ENCODE measurements at regions not wholly inside any gene's neighbourhood (a gene's known extent, or its start where the extent isn't known, plus 50 kb on each side); places are given as distances from the start of the nearest gene placed in this dataset.

DNA sequence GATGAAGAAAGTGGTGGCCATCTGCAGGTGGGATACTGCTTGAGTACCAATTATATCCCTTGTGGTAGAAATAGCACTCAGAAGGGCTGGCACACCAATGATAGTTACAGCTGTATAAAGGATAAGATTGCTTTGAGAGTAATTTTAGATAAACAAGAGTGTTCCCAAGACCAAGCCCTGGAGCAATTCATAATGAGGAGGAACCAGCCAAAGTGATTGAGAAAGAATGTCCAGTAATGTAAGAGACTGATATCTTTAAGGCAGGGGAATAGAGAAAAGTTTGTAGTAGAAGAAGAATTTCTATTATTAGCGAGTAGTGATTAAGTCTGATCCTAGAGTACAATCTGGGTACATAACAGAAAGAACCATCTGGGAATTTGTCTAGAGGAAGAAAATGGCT is 945.1 kb downstream of the OTOL1 start:
- DNase-seq (no peak), ATAC-seq (ENCODE audit: low FRiP score in 2 of 2) (no peak)
- Histone ChIP-seq H3K36me3 (no peaks in the 10 kb centered on the region), H3K27ac (no peak overlapping the region), H3K9me3 (no peaks in the 10 kb centered on the region), H3K4me3 (no peak overlapping the region), H3K27me3 (no peaks in the 10 kb centered on the region), H3K4me1 (no peaks in the 10 kb centered on the region)
- 0 to 88% methylated on average over 1 of the region's 1 CpG for WGBS, 2 donors
- TF ChIP-seq POLR2A (IDR thresholded peaks at IDR 0.05) (no peak), POLR2AphosphoS5 (IDR thresholded peaks at IDR 0.05) (no peak), EP300 (IDR thresholded peaks at IDR 0.05) (no peak)
- TF ChIP-seq, protein P1, sequence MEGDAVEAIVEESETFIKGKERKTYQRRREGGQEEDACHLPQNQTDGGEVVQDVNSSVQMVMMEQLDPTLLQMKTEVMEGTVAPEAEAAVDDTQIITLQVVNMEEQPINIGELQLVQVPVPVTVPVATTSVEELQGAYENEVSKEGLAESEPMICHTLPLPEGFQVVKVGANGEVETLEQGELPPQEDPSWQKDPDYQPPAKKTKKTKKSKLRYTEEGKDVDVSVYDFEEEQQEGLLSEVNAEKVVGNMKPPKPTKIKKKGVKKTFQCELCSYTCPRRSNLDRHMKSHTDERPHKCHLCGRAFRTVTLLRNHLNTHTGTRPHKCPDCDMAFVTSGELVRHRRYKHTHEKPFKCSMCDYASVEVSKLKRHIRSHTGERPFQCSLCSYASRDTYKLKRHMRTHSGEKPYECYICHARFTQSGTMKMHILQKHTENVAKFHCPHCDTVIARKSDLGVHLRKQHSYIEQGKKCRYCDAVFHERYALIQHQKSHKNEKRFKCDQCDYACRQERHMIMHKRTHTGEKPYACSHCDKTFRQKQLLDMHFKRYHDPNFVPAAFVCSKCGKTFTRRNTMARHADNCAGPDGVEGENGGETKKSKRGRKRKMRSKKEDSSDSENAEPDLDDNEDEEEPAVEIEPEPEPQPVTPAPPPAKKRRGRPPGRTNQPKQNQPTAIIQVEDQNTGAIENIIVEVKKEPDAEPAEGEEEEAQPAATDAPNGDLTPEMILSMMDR (IDR thresholded peaks at IDR 0.05): no peak

DNA sequence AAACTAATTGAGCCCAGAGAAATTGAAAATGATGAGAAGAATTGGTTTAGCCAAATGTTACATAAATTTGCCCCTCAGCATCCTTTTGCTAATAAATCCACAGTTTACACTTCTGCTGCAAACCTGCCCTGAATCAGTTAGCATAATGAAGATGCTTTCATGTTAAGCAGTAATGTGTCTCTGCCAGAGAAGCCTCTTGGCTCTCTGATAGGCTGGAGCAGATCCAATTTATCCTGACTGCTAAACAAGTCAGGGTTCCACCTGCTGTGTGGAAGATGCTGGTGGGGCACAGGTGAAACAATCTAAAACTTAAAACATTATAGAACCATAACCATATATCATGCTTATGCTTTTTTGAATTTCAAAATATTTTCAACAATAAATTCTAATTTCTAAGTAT is 946.8 kb downstream of the OTOL1 start:
- DNase-seq: no peak
- Histone ChIP-seq H3K9me3 (no peaks in the 10 kb centered on the region), H3K27ac (no peak overlapping the region), H3K27me3 (no peaks in the 10 kb centered on the region), H3K4me3 (no peak overlapping the region), H3K4me1 (no peaks in the 10 kb centered on the region), H3K36me3 (no peaks in the 10 kb centered on the region)
- ATAC-seq (ENCODE audit: low FRiP score in 2 of 2): no peak
- no peak for TF ChIP-seq POLR2A (IDR thresholded peaks at IDR 0.05)

DNA sequence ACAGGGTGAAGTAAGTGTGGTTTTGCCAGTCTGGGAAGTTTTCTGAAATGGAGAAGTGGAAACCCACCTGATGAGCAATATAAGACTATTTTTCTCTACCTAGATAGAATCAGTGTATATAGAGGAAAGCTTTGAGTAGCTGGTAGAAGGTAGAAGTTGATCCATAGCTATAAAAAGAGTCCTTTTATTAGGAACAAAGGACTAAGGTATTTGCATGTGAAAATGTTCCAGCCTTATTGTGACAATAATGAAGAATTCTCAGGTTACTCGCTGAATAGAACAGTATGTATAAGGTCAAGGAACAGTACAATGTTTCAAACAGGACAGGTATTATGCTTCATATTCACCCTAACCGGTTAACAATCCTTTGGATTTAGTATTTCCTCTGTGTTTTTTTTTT is 972.2 kb downstream of the OTOL1 start:
- Histone ChIP-seq H3K9me3 (no peaks in the 10 kb centered on the region), H3K36me3 (no peaks in the 10 kb centered on the region), H3K4me1 (no peaks in the 10 kb centered on the region), H3K27me3 (no peaks in the 10 kb centered on the region), H3K27ac (no peak overlapping the region), H3K4me3 (no peak overlapping the region)
- TF ChIP-seq POLR2AphosphoS5 (IDR thresholded peaks at IDR 0.05) (no peak), EP300 (IDR thresholded peaks at IDR 0.05) (no peak), POLR2A (IDR thresholded peaks at IDR 0.05) (no peak)
- TF ChIP-seq, protein P1 (IDR thresholded peaks at IDR 0.05): no peak
- WGBS, 2 donors: 86 to 88% methylated on average over 2 of the region's 2 CpGs
- no peak for ATAC-seq (ENCODE audit: low FRiP score in 2 of 2)
- no peak for DNase-seq

DNA sequence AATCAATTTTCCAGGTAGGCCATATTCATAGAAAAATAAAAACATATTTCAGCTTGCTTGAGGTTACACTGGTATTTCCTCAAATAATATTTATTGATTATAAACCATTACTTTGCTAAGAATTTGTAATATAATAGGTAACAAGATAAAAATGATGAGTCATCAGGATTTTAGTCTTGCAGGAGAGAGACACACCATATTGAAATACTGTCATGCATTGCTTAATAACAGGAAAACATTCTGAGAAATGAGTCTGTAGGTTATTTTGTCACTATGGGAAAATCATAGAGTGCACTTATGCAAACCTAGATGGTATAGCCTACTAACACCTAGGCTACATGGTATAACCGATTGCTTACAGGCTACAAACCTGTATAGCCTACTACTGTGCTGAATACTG is 990.5 kb downstream of the OTOL1 start:
- no peaks in the 10 kb centered on the region for H3K9me3 ChIP-seq
- H3K27me3 ChIP-seq: no peaks in the 10 kb centered on the region
- H3K36me3 ChIP-seq: no peaks in the 10 kb centered on the region
- H3K27ac ChIP-seq: no peak overlapping the region
- no peak overlapping the region for H3K4me3 ChIP-seq
- ATAC-seq (ENCODE audit: low FRiP score in 2 of 2): no peak
- no peaks in the 10 kb centered on the region for H3K4me1 ChIP-seq
- WGBS, 2 donors: 92 to 93% methylated on average over 1 of the region's 1 CpG
- DNase-seq: no peak
- TF ChIP-seq, protein P1 (IDR thresholded peaks at IDR 0.05): no peak
- TF ChIP-seq POLR2AphosphoS5 (IDR thresholded peaks at IDR 0.05) (no peak), POLR2A (IDR thresholded peaks at IDR 0.05) (no peak), EP300 (IDR thresholded peaks at IDR 0.05) (no peak)

DNA sequence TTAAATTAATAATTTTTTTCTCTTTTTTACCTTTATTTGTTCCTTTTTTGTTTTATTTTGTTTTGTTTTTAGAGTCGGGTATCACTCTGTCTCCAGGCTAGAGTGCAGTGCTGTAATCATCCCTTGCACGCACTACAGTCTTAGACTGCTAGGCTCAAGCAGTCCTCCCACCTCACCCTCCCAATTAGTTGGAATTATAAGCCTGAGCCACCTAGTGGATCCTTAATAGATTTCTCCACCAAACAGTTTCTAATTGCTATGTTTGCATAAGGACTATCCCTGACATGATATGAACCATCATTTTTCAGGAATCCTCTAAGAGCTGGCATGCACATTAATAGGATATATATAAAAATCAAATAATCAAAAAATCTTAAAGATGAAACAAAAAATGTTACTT is 993.2 kb downstream of the OTOL1 start:
- no peaks in the 10 kb centered on the region for H3K36me3 ChIP-seq
- H3K4me3 ChIP-seq: no peak overlapping the region
- no peaks in the 10 kb centered on the region for H3K4me1 ChIP-seq
- TF ChIP-seq EP300 (IDR thresholded peaks at IDR 0.05): no peak
- no peak for TF ChIP-seq POLR2AphosphoS5 (IDR thresholded peaks at IDR 0.05)
- TF ChIP-seq, protein P1 (IDR thresholded peaks at IDR 0.05): no peak
- TF ChIP-seq POLR2A (IDR thresholded peaks at IDR 0.05): no peak
- no peak overlapping the region for H3K27ac ChIP-seq
- 75 to 87% methylated on average over 2 of the region's 2 CpGs for WGBS, 2 donors
- DNase-seq: no peak
- ATAC-seq (ENCODE audit: low FRiP score in 2 of 2): no peak
- no peaks in the 10 kb centered on the region for H3K9me3 ChIP-seq
- H3K27me3 ChIP-seq: no peaks in the 10 kb centered on the region

Data from upper lobe of left lung (tissue), 6 donors.